ENCODE measurements at regions not wholly inside any gene's neighbourhood (a gene's known extent, or its start where the extent isn't known, plus 50 kb on each side); places are given as distances from the start of the nearest gene placed in this dataset.

- TF ChIP-seq CTCF (IDR thresholded peaks at IDR 0.05) (no peak), POLR2A (IDR thresholded peaks at IDR 0.05) (no peak)
These were observed 477.5 kb upstream of the ADARB2 start for GRCh38 chr10:2214805-2215204.
